OCI-LY7 (cell line): ENCODE measurements at regions not wholly inside any gene's neighbourhood (a gene's known extent, or its start where the extent isn't known, plus 50 kb on each side); places are given as distances from the start of the nearest gene placed in this dataset.

Experiments used
- BruUV-seq: library from RNA; stranded (reverse); fragments of 400-500 nt; replicated peaks from 2 replicates; lab custom pipeline; 2021; lab: Mats Ljungman, UMichigan
- CTCF ChIA-PET: fragments of 300-600 bp; sonication (Branson Sonifier 250); formaldehyde crosslinking; loops from one replicate; lab custom pipeline; 2022; ENCODE audit warnings: antibody characterized with exemption; ENCODE audit not compliant: unreplicated experiment; lab: Charles Lee
- POLR2A ChIA-PET: fragments of 300-600 bp; sonication (Branson Sonifier 250); formaldehyde crosslinking; loops from one replicate; lab custom pipeline; 2022; ENCODE audit warnings: antibody characterized with exemption; lab: Charles Lee
- DNase-seq: peaks from one replicate; pipeline ENCODE4 v3.0.0-alpha.2; 2015; ENCODE audit warnings: low spot score
- H2AFZ ChIP-seq: fragments of 200-600 bp; sonication (generic), shearing (Covaris generic); 2 replicates; pipeline ENCODE4 v1.6.1; 2014; ENCODE audit warnings: mild to moderate bottlenecking, antibody characterized with exemption, low read length, moderate library complexity
- H3K27ac ChIP-seq: fragments of 200-600 bp; sonication (generic); 2 replicates; pipeline ENCODE4 v1.5.1; 2014; ENCODE audit warnings: mixed run types, low read depth, mild to moderate bottlenecking, moderate library complexity, low read length, inconsistent platforms; ENCODE audit not compliant: poor library complexity, severe bottlenecking
- H3K36me3 ChIP-seq: fragments of 200-600 bp; sonication (generic); 2 replicates; pipeline ENCODE4 v1.6.1; 2014; ENCODE audit warnings: mild to moderate bottlenecking, antibody characterized with exemption, low read length, moderate library complexity, mixed read lengths; ENCODE audit not compliant: insufficient read depth
- H3K4me1 ChIP-seq: fragments of 200-600 bp; sonication (generic); 2 replicates; pipeline ENCODE4 v1.5.1; 2014; ENCODE audit warnings: mild to moderate bottlenecking, low read length; ENCODE audit not compliant: insufficient read depth, poor library complexity, severe bottlenecking
- H3K4me2 ChIP-seq: fragments of 200-600 bp; sonication (generic); 2 replicates; pipeline ENCODE4 v1.6.1; 2014; ENCODE audit warnings: mild to moderate bottlenecking, low read length
- H3K4me3 ChIP-seq: fragments of 200-600 bp; sonication (generic); 2 replicates; pipeline ENCODE4 v1.5.1; 2014; ENCODE audit warnings: mild to moderate bottlenecking, low read depth, low read length; ENCODE audit not compliant: poor library complexity, severe bottlenecking
- H3K79me2 ChIP-seq: fragments of 200-600 bp; sonication (generic); 2 replicates; pipeline ENCODE4 v1.6.1; 2016; ENCODE audit warnings: low read depth, mild to moderate bottlenecking, low read length, moderate library complexity, mixed read lengths; ENCODE audit not compliant: insufficient read depth
- H3K9me2 ChIP-seq: fragments of 200-600 bp; sonication (generic); 2 replicates; pipeline ENCODE4 v1.6.1; 2016; ENCODE audit warnings: mild to moderate bottlenecking, low read length, mixed read lengths; ENCODE audit not compliant: insufficient read depth
- H3K9me3 ChIP-seq: fragments of 200-600 bp; sonication (generic); 2 replicates; pipeline ENCODE4 v1.6.1; 2014; ENCODE audit warnings: mild to moderate bottlenecking, mixed run types, low read length, mixed read lengths
- H4K20me1 ChIP-seq: fragments of 200-600 bp; sonication (generic); 2 replicates; pipeline ENCODE4 v1.6.1; 2014; ENCODE audit warnings: mild to moderate bottlenecking, antibody characterized with exemption, low read length, moderate library complexity, mixed read lengths; ENCODE audit not compliant: insufficient read depth
- EZH2phosphoT487 ChIP-seq: fragments of 200-600 bp; sonication (generic); IDR thresholded peaks from 2 replicates; pipeline ENCODE4 v1.6.1; 2018; ENCODE audit warnings: low read depth, borderline replicate concordance, mild to moderate bottlenecking, mixed run types, antibody characterized with exemption, low read length, moderate library complexity, mixed read lengths
- intact Hi-C: fragments of 100-400 bp; cut with micrococcal nuclease; formaldehyde crosslinking; loops from one replicate; pipeline ENCODE4 v1.10.0; 2022; ENCODE audit not compliant: unreplicated experiment
- TF ChIP-seq, protein P1 (sequence below): fragments of 200-600 bp; sonication (generic); conservative IDR thresholded peaks from 2 replicates; pipeline ENCODE4 v1.5.1; 2014; ENCODE audit warnings: mild to moderate bottlenecking, antibody characterized with exemption, low read length, moderate library complexity, mixed read lengths

DNA sequence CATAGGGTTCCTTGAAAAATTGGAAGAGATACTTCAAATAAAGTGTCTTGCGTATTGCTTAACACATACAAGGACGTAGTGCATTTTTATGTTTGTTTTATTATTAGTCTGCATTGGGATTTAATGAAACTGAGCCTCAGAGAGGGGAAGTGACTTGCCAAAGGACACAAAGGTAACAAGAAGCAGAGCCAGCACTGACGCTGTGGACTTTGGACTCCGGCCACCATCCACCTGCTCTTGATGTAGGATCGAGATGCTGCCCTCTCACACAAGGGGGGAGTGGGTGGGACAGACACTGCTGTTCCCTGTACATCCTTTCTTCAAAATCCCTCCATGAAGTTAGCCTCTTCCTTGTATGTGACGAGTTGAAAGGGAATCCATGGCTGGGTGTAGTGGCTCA is 435.4 kb upstream of the RGMA start:
- no peak overlapping the region for H3K4me3 ChIP-seq
- ChIA-PET POLR2A (no interaction called here), CTCF (no interaction called here)
- no peak overlapping the region for H3K4me2 ChIP-seq
- no peaks in the 10 kb centered on the region for H3K36me3 ChIP-seq
- BruUV-seq, result no TSS peak
- H2AFZ ChIP-seq, result no peak overlapping the region
- TF ChIP-seq, protein P1, sequence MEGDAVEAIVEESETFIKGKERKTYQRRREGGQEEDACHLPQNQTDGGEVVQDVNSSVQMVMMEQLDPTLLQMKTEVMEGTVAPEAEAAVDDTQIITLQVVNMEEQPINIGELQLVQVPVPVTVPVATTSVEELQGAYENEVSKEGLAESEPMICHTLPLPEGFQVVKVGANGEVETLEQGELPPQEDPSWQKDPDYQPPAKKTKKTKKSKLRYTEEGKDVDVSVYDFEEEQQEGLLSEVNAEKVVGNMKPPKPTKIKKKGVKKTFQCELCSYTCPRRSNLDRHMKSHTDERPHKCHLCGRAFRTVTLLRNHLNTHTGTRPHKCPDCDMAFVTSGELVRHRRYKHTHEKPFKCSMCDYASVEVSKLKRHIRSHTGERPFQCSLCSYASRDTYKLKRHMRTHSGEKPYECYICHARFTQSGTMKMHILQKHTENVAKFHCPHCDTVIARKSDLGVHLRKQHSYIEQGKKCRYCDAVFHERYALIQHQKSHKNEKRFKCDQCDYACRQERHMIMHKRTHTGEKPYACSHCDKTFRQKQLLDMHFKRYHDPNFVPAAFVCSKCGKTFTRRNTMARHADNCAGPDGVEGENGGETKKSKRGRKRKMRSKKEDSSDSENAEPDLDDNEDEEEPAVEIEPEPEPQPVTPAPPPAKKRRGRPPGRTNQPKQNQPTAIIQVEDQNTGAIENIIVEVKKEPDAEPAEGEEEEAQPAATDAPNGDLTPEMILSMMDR, result no peak
- TF ChIP-seq EZH2phosphoT487, result no peak
- no peaks in the 10 kb centered on the region; the same call in 1 of the 2 replicates for H4K20me1 ChIP-seq
- H3K79me2 ChIP-seq, result no peaks in the 10 kb centered on the region
- H3K27ac ChIP-seq, result no peak overlapping the region
- intact Hi-C loops, result no loop called here
- no peaks in the 10 kb centered on the region for H3K9me3 ChIP-seq
- no peak for DNase-seq
- H3K4me1 ChIP-seq, result no peaks in the 10 kb centered on the region
- no peaks in the 10 kb centered on the region for H3K9me2 ChIP-seq

- Histone ChIP-seq H3K4me2 (no peak overlapping the region), H3K79me2 (no peaks in the 10 kb centered on the region), H4K20me1 (no peaks in the 10 kb centered on the region; the same call in 1 of the 2 replicates), H3K4me3 (no peak overlapping the region), H3K9me3 (no peaks in the 10 kb centered on the region), H2AFZ (no peak overlapping the region), H3K4me1 (no peaks in the 10 kb centered on the region), H3K9me2 (no peaks in the 10 kb centered on the region), H3K27ac (no peak overlapping the region), H3K36me3 (no peaks in the 10 kb centered on the region)
- ChIA-PET CTCF (no interaction called here), POLR2A (interaction anchor here (0.7 kb wide), 1 partner anchor 51 kb away, joined by 3 read pairs; no protein-coding TSS in a partner anchor)
- intact Hi-C loops, result no loop called here
- TF ChIP-seq, protein P1, result no peak
- TF ChIP-seq EZH2phosphoT487, result no peak
- no peak for DNase-seq
- BruUV-seq, result no TSS peak
Observed at GRCh38 chr15:93523481-93523880, 434.5 kb upstream of the RGMA start.

- DNase-seq, result no peak
- H3K4me3 ChIP-seq, result no peak overlapping the region
- H3K9me3 ChIP-seq, result no peaks in the 10 kb centered on the region
- no TSS peak for BruUV-seq
- ChIA-PET CTCF (no interaction called here), POLR2A (interaction anchor here (0.6 kb wide), 1 partner anchor 288 kb away, joined by 7 read pairs; no protein-coding TSS in a partner anchor)
- H3K79me2 ChIP-seq, result no peaks in the 10 kb centered on the region
- intact Hi-C loops, result no loop called here
- no peaks in the 10 kb centered on the region for H3K9me2 ChIP-seq
- no peak overlapping the region for H3K27ac ChIP-seq
- H3K36me3 ChIP-seq, result no peaks in the 10 kb centered on the region
- H3K4me1 ChIP-seq, result no peaks in the 10 kb centered on the region
- TF ChIP-seq, protein P1, result no peak
- no peak for TF ChIP-seq EZH2phosphoT487
- no peak overlapping the region for H2AFZ ChIP-seq
- H3K4me2 ChIP-seq, result no peak overlapping the region
- H4K20me1 ChIP-seq, result no peaks in the 10 kb centered on the region; the same call in 1 of the 2 replicates
Observed at GRCh38 chr15:93520206-93520605, 431.2 kb upstream of the RGMA start.
